Bronchial epithelial cell (primary cell): ENCODE measurements at regions not wholly inside any gene's neighbourhood (a gene's known extent, or its start where the extent isn't known, plus 50 kb on each side); places are given as distances from the start of the nearest gene placed in this dataset.

Experiments
- DNase-seq: peaks from one replicate; pipeline ENCODE4 v3.0.0-alpha.2; 2010; ENCODE audit warnings: low read depth
- FAIRE-seq: peaks from 2 replicates; lab custom pipeline; 2011; peaks lifted over from hg19 to GRCh38; lab: Jason Lieb, UNC
- H3K27me3 ChIP-seq: 2 replicates; pipeline ENCODE4 v1.5.1; 2011; ENCODE audit warnings: low read length; ENCODE audit not compliant: control insufficient read depth, insufficient read depth
- H3K36me3 ChIP-seq: 2 replicates; pipeline ENCODE4 v1.5.1; 2011; ENCODE audit warnings: low read length; ENCODE audit not compliant: control insufficient read depth, insufficient read depth
- H3K4me3 ChIP-seq: 2 replicates; pipeline ENCODE4 v1.5.1; 2011; ENCODE audit warnings: mild to moderate bottlenecking, low read depth, low read length, control low read depth
- TF ChIP-seq, protein P1 (sequence below): IDR thresholded peaks from 2 replicates; pipeline ENCODE4 v1.5.1; 2011; ENCODE audit warnings: mild to moderate bottlenecking, moderate library complexity, low read length, control low read depth, inconsistent platforms; ENCODE audit not compliant: insufficient read depth, severe bottlenecking

DNA sequence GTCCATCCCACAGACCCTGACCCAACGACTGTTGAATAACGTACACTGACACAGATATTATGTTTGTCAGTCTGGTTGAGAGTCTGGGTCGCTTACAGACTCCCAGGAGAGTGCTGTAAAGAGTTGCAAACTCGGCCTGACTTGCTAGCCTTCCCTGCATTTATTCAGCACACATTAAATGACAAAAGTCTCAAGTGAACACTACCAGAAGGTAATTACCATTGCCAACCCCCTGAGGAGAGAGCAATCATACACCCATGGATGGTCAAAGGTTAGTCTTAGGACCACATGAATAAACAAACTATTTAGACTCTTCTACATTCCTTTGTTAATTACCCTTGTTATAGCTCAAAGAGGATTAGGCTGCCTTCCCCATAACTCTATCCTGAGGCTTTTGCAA is 1048.6 kb downstream of the PCDH17 start:
- H3K36me3 ChIP-seq = no peaks in the 10 kb centered on the region
- FAIRE-seq (no peak), DNase-seq (no peak)
- no peaks in the 10 kb centered on the region for H3K27me3 ChIP-seq
- TF ChIP-seq, protein P1, sequence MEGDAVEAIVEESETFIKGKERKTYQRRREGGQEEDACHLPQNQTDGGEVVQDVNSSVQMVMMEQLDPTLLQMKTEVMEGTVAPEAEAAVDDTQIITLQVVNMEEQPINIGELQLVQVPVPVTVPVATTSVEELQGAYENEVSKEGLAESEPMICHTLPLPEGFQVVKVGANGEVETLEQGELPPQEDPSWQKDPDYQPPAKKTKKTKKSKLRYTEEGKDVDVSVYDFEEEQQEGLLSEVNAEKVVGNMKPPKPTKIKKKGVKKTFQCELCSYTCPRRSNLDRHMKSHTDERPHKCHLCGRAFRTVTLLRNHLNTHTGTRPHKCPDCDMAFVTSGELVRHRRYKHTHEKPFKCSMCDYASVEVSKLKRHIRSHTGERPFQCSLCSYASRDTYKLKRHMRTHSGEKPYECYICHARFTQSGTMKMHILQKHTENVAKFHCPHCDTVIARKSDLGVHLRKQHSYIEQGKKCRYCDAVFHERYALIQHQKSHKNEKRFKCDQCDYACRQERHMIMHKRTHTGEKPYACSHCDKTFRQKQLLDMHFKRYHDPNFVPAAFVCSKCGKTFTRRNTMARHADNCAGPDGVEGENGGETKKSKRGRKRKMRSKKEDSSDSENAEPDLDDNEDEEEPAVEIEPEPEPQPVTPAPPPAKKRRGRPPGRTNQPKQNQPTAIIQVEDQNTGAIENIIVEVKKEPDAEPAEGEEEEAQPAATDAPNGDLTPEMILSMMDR = no peak
- H3K4me3 ChIP-seq = no peak overlapping the region

DNA sequence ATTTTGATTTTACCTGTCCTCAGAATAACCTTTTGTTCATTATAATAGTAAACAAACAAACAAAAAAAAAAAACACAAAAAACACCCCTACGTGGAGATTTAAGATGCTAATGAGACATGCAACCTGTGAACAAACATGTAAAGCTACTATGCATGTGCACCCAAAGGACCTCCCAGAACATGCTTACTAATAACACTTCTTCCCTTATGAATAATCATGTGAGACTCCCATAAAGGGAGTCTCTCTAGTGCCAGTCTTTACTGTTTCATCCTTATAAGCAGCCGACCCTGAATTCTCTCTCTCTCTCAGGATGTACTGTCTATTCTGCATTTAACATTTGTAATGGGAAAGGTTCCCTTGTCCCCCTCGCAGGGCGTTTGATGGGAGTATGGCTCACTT is 1051.1 kb downstream of the PCDH17 start:
- TF ChIP-seq, protein P1 = no peak
- FAIRE-seq = no peak

DNA sequence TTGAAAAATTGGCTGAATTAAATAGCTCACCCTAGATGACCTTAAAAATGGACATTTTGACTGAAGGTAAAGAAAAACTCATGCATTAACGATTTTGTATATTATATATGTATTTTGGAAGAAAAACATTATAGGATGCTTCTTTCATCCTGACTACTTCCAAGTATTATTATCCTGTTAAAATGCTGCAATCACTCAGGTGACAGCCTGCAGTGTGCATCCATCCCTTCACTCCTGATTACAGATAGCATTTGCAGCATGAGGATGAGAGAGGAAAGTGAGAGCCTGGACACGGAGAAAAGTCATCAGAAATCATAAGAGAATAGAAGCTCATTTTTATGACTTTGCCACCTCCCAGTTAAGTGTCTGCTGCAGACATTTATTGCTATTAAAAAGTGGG is 1055.6 kb downstream of the PCDH17 start:
- no peak for DNase-seq
- Histone ChIP-seq H3K27me3 (no peaks in the 10 kb centered on the region), H3K4me3 (no peak overlapping the region), H3K36me3 (no peaks in the 10 kb centered on the region)
- TF ChIP-seq, protein P1 = no peak
- no peak for FAIRE-seq

More for the DNA sequence above, 1051.1 kb downstream of the PCDH17 start:
- no peaks in the 10 kb centered on the region for H3K36me3 ChIP-seq
- no peak overlapping the region for H3K4me3 ChIP-seq
- DNase-seq = no peak
- no peaks in the 10 kb centered on the region for H3K27me3 ChIP-seq

DNA sequence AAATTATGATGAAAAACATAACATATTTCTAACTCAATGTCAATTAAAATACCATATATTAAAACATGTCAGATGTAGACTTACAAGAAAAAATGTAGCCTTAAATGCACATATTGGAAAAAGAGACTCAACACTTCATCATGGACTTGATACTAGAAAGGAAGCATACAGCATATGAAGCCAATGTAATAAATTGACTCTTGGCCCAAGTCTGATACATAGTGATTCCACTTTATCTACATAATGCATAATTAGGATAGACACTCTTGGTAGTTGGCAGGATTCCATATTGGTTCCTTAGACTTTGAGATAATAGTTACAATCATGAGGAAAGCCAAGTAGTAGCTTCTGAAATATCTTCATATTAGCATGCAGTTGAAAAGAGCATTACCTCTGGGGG is 1067.0 kb downstream of the PCDH17 start:
- FAIRE-seq = no peak
- H3K4me3 ChIP-seq = no peak overlapping the region
- no peaks in the 10 kb centered on the region for H3K27me3 ChIP-seq
- TF ChIP-seq, protein P1 = no peak
- H3K36me3 ChIP-seq = no peaks in the 10 kb centered on the region
- DNase-seq = no peak

DNA sequence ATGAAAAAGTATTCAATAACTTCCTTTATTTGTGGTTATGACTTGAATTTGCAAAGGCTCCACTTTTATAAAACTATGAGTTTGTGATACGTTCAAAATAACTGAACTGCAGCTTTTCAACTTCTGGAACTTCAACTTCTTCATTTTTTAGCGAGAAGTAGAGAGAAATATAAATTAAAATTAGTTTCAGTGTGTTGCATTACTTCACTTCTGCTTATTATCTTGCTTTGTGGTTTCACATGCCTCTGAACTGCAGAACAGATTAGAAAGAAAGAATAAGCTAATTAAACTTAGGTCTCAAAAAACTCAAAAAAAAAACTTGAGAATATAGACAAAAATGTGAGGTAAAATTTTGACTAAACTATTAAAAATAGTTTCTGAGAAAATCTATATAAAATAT is 1073.4 kb downstream of the PCDH17 start:
- DNase-seq (no peak), FAIRE-seq (no peak)
- Histone ChIP-seq H3K27me3 (no peaks in the 10 kb centered on the region), H3K4me3 (no peak overlapping the region), H3K36me3 (no peaks in the 10 kb centered on the region)
- TF ChIP-seq, protein P1 = no peak

DNA sequence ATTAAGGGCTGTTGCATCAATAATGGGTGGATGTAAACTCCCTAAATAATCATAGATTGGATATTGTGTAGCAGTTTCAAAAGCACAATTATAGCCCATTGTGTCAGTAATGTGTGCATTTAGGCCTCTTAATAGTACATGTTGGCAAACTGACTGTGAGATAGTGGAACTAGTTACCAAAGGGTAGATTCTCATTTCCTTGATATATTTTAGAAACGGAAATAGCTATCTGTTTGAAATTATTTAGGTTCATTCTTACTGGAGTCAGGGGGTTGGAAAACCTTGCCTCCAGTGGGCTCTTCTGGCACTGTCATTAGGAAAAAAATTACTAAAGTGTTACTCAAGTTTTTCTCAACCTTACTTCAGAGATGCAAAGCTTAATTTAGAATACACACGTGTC is 1074.9 kb downstream of the PCDH17 start:
- FAIRE-seq = no peak
- TF ChIP-seq, protein P1 = no peak
- DNase-seq = no peak
- Histone ChIP-seq H3K4me3 (no peak overlapping the region), H3K27me3 (no peaks in the 10 kb centered on the region), H3K36me3 (no peaks in the 10 kb centered on the region)
